Endodermal cell (in vitro differentiated cells): ENCODE measurements at regions not wholly inside any gene's neighbourhood (a gene's known extent, or its start where the extent isn't known, plus 50 kb on each side); places are given as distances from the start of the nearest gene placed in this dataset.

Source experiments
- DNase-seq: peaks from one replicate; pipeline ENCODE4 v3.0.0-alpha.2; 2017
- H3K27ac ChIP-seq: 2 replicates; pipeline ENCODE4 v1.5.1; 2013; ENCODE audit warnings: mild to moderate bottlenecking, low read depth, low read length, moderate library complexity
- H3K27me3 ChIP-seq: 2 replicates; pipeline ENCODE4 v1.6.1; 2013; ENCODE audit warnings: mild to moderate bottlenecking, low read length, moderate library complexity; ENCODE audit not compliant: insufficient read depth, control insufficient read depth, poor library complexity, severe bottlenecking
- H3K36me3 ChIP-seq: 2 replicates; pipeline ENCODE4 v1.7.0; 2013; ENCODE audit warnings: mild to moderate bottlenecking, low read length, moderate library complexity; ENCODE audit not compliant: control insufficient read depth, insufficient read depth
- H3K4me1 ChIP-seq: one replicate; pipeline ENCODE4 v1.7.0; 2013; ENCODE audit warnings: low read length; ENCODE audit not compliant: control insufficient read depth, insufficient read depth
- H3K4me3 ChIP-seq: 2 replicates; pipeline ENCODE4 v1.5.1; 2013; ENCODE audit warnings: mild to moderate bottlenecking, low read length, moderate library complexity
- H3K9ac ChIP-seq: 2 replicates; pipeline ENCODE4 v1.6.1; 2013; ENCODE audit warnings: mild to moderate bottlenecking, low read length, moderate library complexity; ENCODE audit not compliant: poor library complexity, severe bottlenecking; ENCODE audit errors: extremely low read depth
- H3K9me3 ChIP-seq: 2 replicates; pipeline ENCODE4 v1.6.1; 2013; ENCODE audit warnings: mild to moderate bottlenecking, low read length, moderate library complexity; ENCODE audit not compliant: control insufficient read depth
- H3K27ac Mint-ChIP-seq: 2 replicates; pipeline ENCODE4 v1.8.0; 2020; ENCODE audit warnings: mixed read lengths
- H3K27me3 Mint-ChIP-seq: 2 replicates; pipeline ENCODE4 v1.8.0; 2021; ENCODE audit warnings: mild to moderate bottlenecking, mixed read lengths; ENCODE audit not compliant: insufficient read depth
- H3K36me3 Mint-ChIP-seq: 2 replicates; pipeline ENCODE4 v1.8.0; 2020; ENCODE audit warnings: low read depth, mixed read lengths
- H3K4me1 Mint-ChIP-seq: 2 replicates; pipeline ENCODE4 v1.8.0; 2020; ENCODE audit warnings: mixed read lengths
- H3K4me3 Mint-ChIP-seq: 2 replicates; pipeline ENCODE4 v1.8.0; 2020; ENCODE audit warnings: mild to moderate bottlenecking, moderate library complexity, mixed read lengths
- H3K9me3 Mint-ChIP-seq: 2 replicates; pipeline ENCODE4 v1.8.0; 2020; ENCODE audit warnings: mild to moderate bottlenecking, mixed read lengths
- CTCF ChIP-seq: fragments of 200-600 bp; sonication (generic); conservative IDR thresholded peaks from 2 replicates; pipeline ENCODE4 v1.5.0; 2021; ENCODE audit warnings: antibody characterized with exemption, mild to moderate bottlenecking
- WGBS, 2 experiments: methylation state at CpG; one replicate each; pipeline versions ENCODE4 v1.1.5 to v1.1.7; 2013; ENCODE audit warnings: missing lambda C conversion rate in 2 of 2, mixed read lengths in 1 of 2; ENCODE audit not compliant: insufficient coverage in 1 of 2, insufficient read length in 1 of 2; 5-methylcytosine and 5-hydroxymethylcytosine counted together

- no peak for DNase-seq
- 93 to 94% methylated on average over 14 to 27 of the region's 27 CpGs for WGBS, 2 experiments
- Mint-ChIP-seq H3K27me3 (peaks cover 5% of the 10 kb centered on the region), H3K27ac (no peak overlapping the region), H3K4me3 (no peak overlapping the region), H3K4me1 (peaks cover 8% of the 10 kb centered on the region), H3K9me3 (peaks cover 8% of the 10 kb centered on the region), H3K36me3 (no peaks in the 10 kb centered on the region)
- no peak overlapping the region for H3K4me3 ChIP-seq
- no peak overlapping the region for H3K9ac ChIP-seq
- H3K4me1 ChIP-seq = no peaks in the 10 kb centered on the region
- no peaks in the 10 kb centered on the region for H3K36me3 ChIP-seq
- TF ChIP-seq CTCF = no peak
- H3K9me3 ChIP-seq = no peaks in the 10 kb centered on the region
- no peaks in the 10 kb centered on the region for H3K27me3 ChIP-seq
- H3K27ac ChIP-seq = no peak overlapping the region
Observed at GRCh38 chr11:134609361-134610115, 197.5 kb upstream of the B3GAT1 start.

GRCh38 chr11:134607963-134608750 is 196.1 kb upstream of the B3GAT1 start:
- no peak for TF ChIP-seq CTCF
- Histone ChIP-seq H3K9me3 (no peaks in the 10 kb centered on the region), H3K9ac (no peak overlapping the region), H3K4me3 (no peak overlapping the region), H3K4me1 (no peaks in the 10 kb centered on the region), H3K27me3 (no peaks in the 10 kb centered on the region), H3K27ac (no peak overlapping the region), H3K36me3 (no peaks in the 10 kb centered on the region)
- no peak for DNase-seq
- peaks cover 8% of the 10 kb centered on the region for H3K9me3 Mint-ChIP-seq
- WGBS, 2 experiments = 91 to 92% methylated on average over 7 of the region's 7 CpGs
- peaks cover 8% of the 10 kb centered on the region for H3K4me1 Mint-ChIP-seq
- peaks cover 5% of the 10 kb centered on the region for H3K27me3 Mint-ChIP-seq
- no peak overlapping the region for H3K4me3 Mint-ChIP-seq
- no peaks in the 10 kb centered on the region for H3K36me3 Mint-ChIP-seq
- no peak overlapping the region for H3K27ac Mint-ChIP-seq

GRCh38 chr11:134606251-134606650 is 194.2 kb upstream of the B3GAT1 start:
- Mint-ChIP-seq H3K9me3 (peaks cover 8% of the 10 kb centered on the region), H3K36me3 (no peaks in the 10 kb centered on the region), H3K27ac (no peak overlapping the region), H3K4me3 (no peak overlapping the region), H3K4me1 (peaks cover 8% of the 10 kb centered on the region), H3K27me3 (peaks cover 4% of the 10 kb centered on the region)
- Histone ChIP-seq H3K4me1 (no peaks in the 10 kb centered on the region), H3K4me3 (no peak overlapping the region), H3K36me3 (no peaks in the 10 kb centered on the region), H3K9ac (no peak overlapping the region), H3K27ac (no peak overlapping the region), H3K9me3 (no peaks in the 10 kb centered on the region), H3K27me3 (no peaks in the 10 kb centered on the region)
- peak; percentile 26 for DNase-seq
- no peak for TF ChIP-seq CTCF
- 87% methylated on average over 6 of the region's 6 CpGs for WGBS, 2 experiments
